OCI-LY1 (cell line): ENCODE measurements at regions not wholly inside any gene's neighbourhood (a gene's known extent, or its start where the extent isn't known, plus 50 kb on each side); places are given as distances from the start of the nearest gene placed in this dataset.

ENCODE experiments used
- H2AFZ ChIP-seq: fragments of 200-600 bp; sonication (generic), shearing (Covaris generic); 2 replicates; pipeline ENCODE4 v1.6.0; 2014; ENCODE audit warnings: antibody characterized with exemption, mild to moderate bottlenecking, low read length
- H3F3A ChIP-seq: fragments of 200-600 bp; sonication (generic), shearing (Covaris generic); 2 replicates; pipeline ENCODE4 v1.6.0; 2014; ENCODE audit warnings: mild to moderate bottlenecking, antibody characterized with exemption, low read length, moderate library complexity; ENCODE audit not compliant: insufficient read depth
- H3K27ac ChIP-seq: fragments of 200-600 bp; sonication (generic); 2 replicates; pipeline ENCODE4 v1.5.1; 2014; ENCODE audit warnings: low read length, mixed run types, mild to moderate bottlenecking, low read depth; ENCODE audit not compliant: poor library complexity, severe bottlenecking
- H3K27me3 ChIP-seq: fragments of 200-600 bp; sonication (generic); 2 replicates; pipeline ENCODE4 v1.6.0; 2014; ENCODE audit warnings: antibody characterized with exemption, mild to moderate bottlenecking, low read length, moderate library complexity; ENCODE audit not compliant: insufficient read depth
- H3K36me3 ChIP-seq: fragments of 200-600 bp; sonication (generic); 2 replicates; pipeline ENCODE4 v1.6.1; 2014; ENCODE audit warnings: mild to moderate bottlenecking, antibody characterized with exemption, low read length, moderate library complexity, mixed read lengths; ENCODE audit not compliant: insufficient read depth
- H3K4me1 ChIP-seq: fragments of 200-600 bp; sonication (generic); 2 replicates; pipeline ENCODE4 v1.5.1; 2014; ENCODE audit warnings: mild to moderate bottlenecking, low read length, moderate library complexity; ENCODE audit not compliant: insufficient read depth, severe bottlenecking
- H3K4me2 ChIP-seq: fragments of 200-600 bp; sonication (generic), shearing (Covaris generic); 2 replicates; pipeline ENCODE4 v1.6.1; 2014; ENCODE audit warnings: low read length
- H3K4me3 ChIP-seq: fragments of 200-600 bp; sonication (generic); 2 replicates; pipeline ENCODE4 v1.5.1; 2014; ENCODE audit warnings: low read length, low read depth, mild to moderate bottlenecking, mixed read lengths; ENCODE audit not compliant: poor library complexity, severe bottlenecking
- H3K79me2 ChIP-seq: fragments of 200-600 bp; shearing (Covaris generic); 2 replicates; pipeline ENCODE4 v1.6.1; 2016; ENCODE audit warnings: mixed run types, low read length, mixed read lengths; ENCODE audit not compliant: insufficient read depth
- H3K9ac ChIP-seq: fragments of 200-600 bp; sonication (generic), shearing (Covaris generic); 2 replicates; pipeline ENCODE4 v1.6.1; 2014; ENCODE audit warnings: mild to moderate bottlenecking, low read length, mixed read lengths
- H3K9me2 ChIP-seq: fragments of 200-600 bp; sonication (generic), shearing (Covaris generic); 2 replicates; pipeline ENCODE4 v1.6.1; 2014; ENCODE audit warnings: low read depth, mild to moderate bottlenecking, low read length, mixed read lengths
- H3K9me3 ChIP-seq: fragments of 200-600 bp; shearing (Covaris generic); 2 replicates; pipeline ENCODE4 v1.6.1; 2014; ENCODE audit warnings: low read length, mixed read lengths
- H4K20me1 ChIP-seq: fragments of 200-600 bp; sonication (generic), shearing (Covaris generic); 2 replicates; pipeline ENCODE4 v1.6.0; 2016; ENCODE audit warnings: mild to moderate bottlenecking, low read length; ENCODE audit not compliant: insufficient read depth
- EZH2 ChIP-seq: fragments of 200-600 bp; sonication (generic), shearing (Covaris generic); IDR thresholded peaks from 2 replicates; pipeline ENCODE4 v1.8.0; 2017; ENCODE audit warnings: borderline replicate concordance, mixed run types, mild to moderate bottlenecking, antibody characterized with exemption, low read length, moderate library complexity, mixed read lengths
- TF ChIP-seq, protein P1 (sequence below): fragments of 200-600 bp; sonication (generic), shearing (Covaris generic); IDR thresholded peaks from 2 replicates; pipeline ENCODE4 v1.5.1; 2017; ENCODE audit warnings: mild to moderate bottlenecking, antibody characterized with exemption, low read length, moderate library complexity, mixed read lengths

DNA sequence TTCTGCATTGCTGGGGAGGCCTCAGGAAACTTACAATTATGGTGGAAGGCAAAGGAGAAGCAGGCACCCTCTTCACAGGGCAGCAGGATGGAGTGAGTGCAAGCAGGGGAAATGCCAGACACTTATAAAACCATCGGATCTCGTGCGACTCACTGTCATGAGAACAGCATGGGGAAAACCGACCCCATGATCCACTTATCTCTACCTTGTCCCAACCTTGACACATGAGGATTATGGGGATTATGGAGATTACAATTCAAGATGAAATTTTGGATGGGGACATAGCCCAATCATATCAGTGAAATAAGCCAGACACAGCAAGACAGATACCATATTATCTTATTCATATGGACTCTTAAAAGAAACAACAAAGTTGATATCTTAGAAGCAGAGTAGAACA is 134.9 kb downstream of the C4orf33 start:
- Histone ChIP-seq H3K4me2 (no peak overlapping the region), H3K36me3 (no peaks in the 10 kb centered on the region), H3F3A (no peaks in the 10 kb centered on the region), H3K9me2 (no peaks in the 10 kb centered on the region), H3K4me3 (no peak overlapping the region), H3K9me3 (no peaks in the 10 kb centered on the region), H3K79me2 (no peaks in the 10 kb centered on the region), H3K9ac (no peak overlapping the region), H3K27me3 (no peaks in the 10 kb centered on the region), H4K20me1 (no peaks in the 10 kb centered on the region), H3K4me1 (no peaks in the 10 kb centered on the region), H3K27ac (no peak overlapping the region), H2AFZ (no peak overlapping the region)
- TF ChIP-seq, protein P1, sequence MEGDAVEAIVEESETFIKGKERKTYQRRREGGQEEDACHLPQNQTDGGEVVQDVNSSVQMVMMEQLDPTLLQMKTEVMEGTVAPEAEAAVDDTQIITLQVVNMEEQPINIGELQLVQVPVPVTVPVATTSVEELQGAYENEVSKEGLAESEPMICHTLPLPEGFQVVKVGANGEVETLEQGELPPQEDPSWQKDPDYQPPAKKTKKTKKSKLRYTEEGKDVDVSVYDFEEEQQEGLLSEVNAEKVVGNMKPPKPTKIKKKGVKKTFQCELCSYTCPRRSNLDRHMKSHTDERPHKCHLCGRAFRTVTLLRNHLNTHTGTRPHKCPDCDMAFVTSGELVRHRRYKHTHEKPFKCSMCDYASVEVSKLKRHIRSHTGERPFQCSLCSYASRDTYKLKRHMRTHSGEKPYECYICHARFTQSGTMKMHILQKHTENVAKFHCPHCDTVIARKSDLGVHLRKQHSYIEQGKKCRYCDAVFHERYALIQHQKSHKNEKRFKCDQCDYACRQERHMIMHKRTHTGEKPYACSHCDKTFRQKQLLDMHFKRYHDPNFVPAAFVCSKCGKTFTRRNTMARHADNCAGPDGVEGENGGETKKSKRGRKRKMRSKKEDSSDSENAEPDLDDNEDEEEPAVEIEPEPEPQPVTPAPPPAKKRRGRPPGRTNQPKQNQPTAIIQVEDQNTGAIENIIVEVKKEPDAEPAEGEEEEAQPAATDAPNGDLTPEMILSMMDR: no peak
- no peak for TF ChIP-seq EZH2

DNA sequence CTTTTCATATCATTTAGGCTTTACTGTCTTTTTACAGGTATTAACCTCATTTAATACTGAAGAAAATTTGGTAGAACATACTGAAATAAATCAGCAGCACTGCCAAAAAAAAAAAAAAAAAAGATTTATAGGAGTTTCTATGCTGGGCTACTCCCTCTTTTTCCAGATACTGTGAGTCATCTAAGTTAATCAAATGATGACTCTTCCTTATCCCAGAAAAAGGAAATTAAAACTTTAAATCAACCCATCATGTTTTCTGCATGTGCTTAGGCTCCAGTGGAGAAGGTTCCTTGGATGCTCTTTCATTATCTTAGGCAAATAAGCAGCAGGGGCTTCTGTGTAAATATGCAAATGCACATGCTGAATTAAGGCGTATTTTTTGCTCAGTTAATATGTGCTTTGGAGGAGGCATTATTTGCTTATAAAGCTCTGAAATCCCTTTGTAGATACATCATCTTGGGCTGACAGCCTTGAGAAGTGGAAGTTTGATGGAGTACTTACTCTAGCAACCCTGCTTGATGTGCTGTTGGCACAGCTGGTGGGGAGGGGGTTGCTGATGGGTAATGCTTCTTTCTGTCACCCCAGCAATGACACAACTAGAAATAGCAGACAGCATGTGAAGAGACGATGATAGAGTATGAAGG is 136.1 kb downstream of the C4orf33 start:
- Histone ChIP-seq H2AFZ (no peak overlapping the region), H3K9me2 (no peaks in the 10 kb centered on the region), H3K4me1 (no peaks in the 10 kb centered on the region), H4K20me1 (no peaks in the 10 kb centered on the region), H3K9ac (no peak overlapping the region), H3K36me3 (no peaks in the 10 kb centered on the region), H3K4me2 (no peak overlapping the region), H3K79me2 (no peaks in the 10 kb centered on the region), H3K27ac (no peak overlapping the region), H3K4me3 (no peak overlapping the region), H3F3A (no peaks in the 10 kb centered on the region), H3K27me3 (no peaks in the 10 kb centered on the region), H3K9me3 (no peaks in the 10 kb centered on the region)
- TF ChIP-seq EZH2: no peak
- TF ChIP-seq, protein P1: no peak

DNA sequence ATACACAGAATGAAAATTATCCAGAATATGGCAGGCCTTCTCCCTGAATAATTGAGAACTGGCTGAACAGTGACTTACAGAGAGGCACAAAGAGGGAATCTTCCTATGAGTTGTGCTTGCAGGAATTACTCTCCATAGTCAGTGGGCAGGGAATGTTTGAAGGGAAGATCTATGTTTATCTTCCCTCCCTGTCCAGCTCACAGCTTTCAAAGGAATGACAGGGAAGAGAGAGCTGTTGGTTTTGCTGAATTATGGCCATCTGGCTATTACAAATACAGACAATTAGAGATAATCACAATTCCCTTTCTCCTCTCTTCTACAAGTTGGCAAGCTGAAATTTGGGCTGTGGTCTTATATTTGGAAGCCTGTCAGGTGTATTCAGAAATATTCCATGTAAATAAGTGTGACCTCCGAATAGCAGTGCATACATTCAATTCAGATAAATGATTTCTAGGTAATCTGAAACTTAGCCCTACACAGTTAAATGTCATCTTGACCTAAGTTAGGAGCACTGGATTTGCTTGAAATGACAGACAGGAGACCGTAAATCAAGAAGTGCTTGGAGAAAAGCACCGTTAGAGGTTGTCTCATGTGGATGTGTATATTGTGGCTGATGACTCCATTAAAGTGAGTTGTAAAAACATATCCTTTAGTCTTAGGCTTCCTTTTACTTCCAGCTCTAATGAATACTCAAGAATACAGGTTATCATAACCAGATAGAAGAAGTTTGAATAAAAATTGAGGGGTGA is 136.8 kb downstream of the C4orf33 start:
- Histone ChIP-seq H2AFZ (no peak overlapping the region), H3K36me3 (no peaks in the 10 kb centered on the region), H3K9ac (no peak overlapping the region), H3K27me3 (no peaks in the 10 kb centered on the region), H3K79me2 (no peaks in the 10 kb centered on the region), H3F3A (no peaks in the 10 kb centered on the region), H3K9me2 (no peaks in the 10 kb centered on the region), H4K20me1 (no peaks in the 10 kb centered on the region), H3K4me3 (no peak overlapping the region), H3K9me3 (no peaks in the 10 kb centered on the region), H3K27ac (no peak overlapping the region), H3K4me1 (no peaks in the 10 kb centered on the region), H3K4me2 (no peak overlapping the region)
- TF ChIP-seq EZH2: no peak

DNA sequence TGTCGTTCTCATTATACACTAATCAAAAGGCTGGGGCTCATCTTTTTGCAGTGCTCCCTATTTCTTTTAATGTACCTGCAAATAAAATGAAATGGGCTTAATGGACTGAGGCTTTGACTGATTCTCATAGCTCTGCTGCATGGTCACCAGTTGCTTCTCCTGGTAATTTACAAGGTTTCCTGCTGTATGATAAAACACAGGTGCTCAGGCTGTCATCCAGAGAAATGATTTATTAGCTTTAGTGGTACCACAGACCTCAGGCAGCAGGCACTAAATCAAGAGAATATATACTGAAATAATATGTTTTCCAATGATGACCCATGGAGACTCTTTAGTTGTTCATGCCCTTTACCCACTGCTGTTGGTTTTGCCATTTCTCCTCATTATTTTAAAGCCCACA is 137.7 kb downstream of the C4orf33 start:
- TF ChIP-seq EZH2: no peak
- TF ChIP-seq, protein P1: no peak
- no peak overlapping the region for H3K4me2 ChIP-seq
- no peaks in the 10 kb centered on the region for H3K4me1 ChIP-seq
- no peaks in the 10 kb centered on the region for H3K79me2 ChIP-seq
- H3K9me3 ChIP-seq: no peaks in the 10 kb centered on the region
- H3F3A ChIP-seq: no peaks in the 10 kb centered on the region
- H3K27ac ChIP-seq: no peak overlapping the region
- no peak overlapping the region for H3K9ac ChIP-seq
- H3K4me3 ChIP-seq: no peak overlapping the region
- H3K27me3 ChIP-seq: no peaks in the 10 kb centered on the region
- H2AFZ ChIP-seq: no peak overlapping the region
- no peaks in the 10 kb centered on the region for H4K20me1 ChIP-seq
- no peaks in the 10 kb centered on the region for H3K36me3 ChIP-seq
- no peaks in the 10 kb centered on the region for H3K9me2 ChIP-seq
